Esophagus muscularis mucosa (tissue), 4 donors: ENCODE measurements at regions not wholly inside any gene's neighbourhood (a gene's known extent, or its start where the extent isn't known, plus 50 kb on each side); places are given as distances from the start of the nearest gene placed in this dataset.
A peak's percentile ranks its signal among the peaks of the same experiment; 100 is the strongest.

ENCODE experiments used
- DNase-seq: peaks from one replicate; pipeline ENCODE4 v3.0.0-alpha.2; 2017; ENCODE audit errors: extremely low spot score
- H3K27ac ChIP-seq, 4 donors: fragments of 200-600 bp; sonication (generic); replicated peaks in 1 of 4; 1 replicate in 3 of 4; 2 replicates in 1 of 4; pipeline ENCODE4 v1.5.1; 2016 to 2019; ENCODE audit warnings: mild to moderate bottlenecking in 1 of 4
- H3K27me3 ChIP-seq, 4 donors: fragments of 200-600 bp; sonication (generic); one replicate each; pipeline versions ENCODE4 v1.5.1 to v1.6.0; 2016 to 2019
- H3K36me3 ChIP-seq, 4 donors: fragments of 200-600 bp; sonication (generic); one replicate each; pipeline ENCODE4 v1.5.1; 2016 to 2019
- H3K4me1 ChIP-seq, 4 donors: fragments of 200-600 bp; sonication (generic); one replicate each; pipeline ENCODE4 v1.5.1; 2016 to 2019
- H3K4me3 ChIP-seq, 4 donors: fragments of 200-600 bp; sonication (generic); 1 replicate in 2 of 4; 2 replicates in 2 of 4; pipeline ENCODE4 v1.5.1; 2016 to 2019; ENCODE audit warnings: mild to moderate bottlenecking in 4 of 4, moderate library complexity in 1 of 4
- H3K9me3 ChIP-seq, 4 donors: fragments of 200-600 bp; sonication (generic); 1 replicate in 3 of 4; 2 replicates in 1 of 4; pipeline ENCODE4 v1.5.1; 2016 to 2019
- EP300 ChIP-seq: sonication (generic); formaldehyde crosslinking; IDR thresholded peaks from one replicate; pipeline ENCODE4 v1.6.1; 2017; ENCODE audit warnings: antibody characterized with exemption
- POLR2A ChIP-seq: fragments of 450-650 bp; IDR thresholded peaks from one replicate; pipeline ENCODE4 v1.6.1; 2017; ENCODE audit warnings: antibody characterized with exemption, moderate library complexity, mild to moderate bottlenecking, low read depth
- POLR2AphosphoS5 ChIP-seq, 2 donors: sonication (generic); formaldehyde crosslinking; IDR thresholded peaks; one replicate each; pipeline ENCODE4 v1.6.1; 2017; ENCODE audit warnings: antibody characterized with exemption in 2 of 2
- WGBS: methylation state at CpG from one replicate; pipeline ENCODE4 v1.1.5; 2018; 5-methylcytosine and 5-hydroxymethylcytosine counted together
- intact Hi-C: fragments of 100-400 bp; cut with DNase I; formaldehyde crosslinking; loops from one replicate; pipeline ENCODE4 v1.15.1; 2023
- TF ChIP-seq, protein P1 (sequence below), 3 experiments: fragments of 200-600 bp in 2 of 3; fragments of 450-650 bp in 1 of 3; sonication (generic) in 2 of 3; IDR thresholded peaks; one replicate each; pipeline ENCODE4 v1.5.1; 2017 to 2019; ENCODE audit warnings: antibody characterized with exemption in 3 of 3, mild to moderate bottlenecking in 2 of 3, moderate library complexity in 1 of 3

DNA sequence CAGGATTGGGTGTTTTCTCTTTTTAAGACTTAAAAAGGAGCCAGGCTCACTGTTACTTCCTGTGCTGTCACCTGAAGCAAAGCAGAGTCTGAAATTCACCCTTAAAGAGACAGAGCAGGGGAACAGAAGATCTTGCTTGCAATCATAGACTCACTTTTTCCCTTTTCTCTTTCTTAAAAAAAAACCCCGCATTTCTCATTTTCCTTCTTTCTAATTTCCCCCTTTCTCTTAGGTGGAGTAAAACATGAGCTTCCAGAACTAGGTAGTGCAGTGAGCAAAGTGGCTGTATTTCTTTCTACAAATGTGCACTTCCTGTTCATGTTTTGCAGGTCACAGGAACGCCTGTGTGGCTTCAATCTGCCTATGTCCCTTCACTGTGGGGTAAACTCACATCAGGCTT is 381.2 kb downstream of the LPIN1 start:
- no peak overlapping the region for H3K4me3 ChIP-seq
- peaks cover 0 to 10% (median 0%) of the 10 kb centered on the region in 4 donors for H3K4me1 ChIP-seq
- H3K9me3 ChIP-seq, result peaks cover 0 to 8% (median 5%) of the 10 kb centered on the region in 4 donors
- no peak for DNase-seq
- no peaks in the 10 kb centered on the region for H3K36me3 ChIP-seq
- no peaks in the 10 kb centered on the region for H3K27me3 ChIP-seq
- TF ChIP-seq, protein P1, sequence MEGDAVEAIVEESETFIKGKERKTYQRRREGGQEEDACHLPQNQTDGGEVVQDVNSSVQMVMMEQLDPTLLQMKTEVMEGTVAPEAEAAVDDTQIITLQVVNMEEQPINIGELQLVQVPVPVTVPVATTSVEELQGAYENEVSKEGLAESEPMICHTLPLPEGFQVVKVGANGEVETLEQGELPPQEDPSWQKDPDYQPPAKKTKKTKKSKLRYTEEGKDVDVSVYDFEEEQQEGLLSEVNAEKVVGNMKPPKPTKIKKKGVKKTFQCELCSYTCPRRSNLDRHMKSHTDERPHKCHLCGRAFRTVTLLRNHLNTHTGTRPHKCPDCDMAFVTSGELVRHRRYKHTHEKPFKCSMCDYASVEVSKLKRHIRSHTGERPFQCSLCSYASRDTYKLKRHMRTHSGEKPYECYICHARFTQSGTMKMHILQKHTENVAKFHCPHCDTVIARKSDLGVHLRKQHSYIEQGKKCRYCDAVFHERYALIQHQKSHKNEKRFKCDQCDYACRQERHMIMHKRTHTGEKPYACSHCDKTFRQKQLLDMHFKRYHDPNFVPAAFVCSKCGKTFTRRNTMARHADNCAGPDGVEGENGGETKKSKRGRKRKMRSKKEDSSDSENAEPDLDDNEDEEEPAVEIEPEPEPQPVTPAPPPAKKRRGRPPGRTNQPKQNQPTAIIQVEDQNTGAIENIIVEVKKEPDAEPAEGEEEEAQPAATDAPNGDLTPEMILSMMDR (IDR thresholded peaks at IDR 0.05), result no peak
- TF ChIP-seq POLR2AphosphoS5 (IDR thresholded peaks at IDR 0.05) (no peak), EP300 (no peak), POLR2A (no peak)
- intact Hi-C loops, result no loop called here
- no peak overlapping the region for H3K27ac ChIP-seq
- 79% methylated on average over 2 of the region's 2 CpGs for WGBS

DNA sequence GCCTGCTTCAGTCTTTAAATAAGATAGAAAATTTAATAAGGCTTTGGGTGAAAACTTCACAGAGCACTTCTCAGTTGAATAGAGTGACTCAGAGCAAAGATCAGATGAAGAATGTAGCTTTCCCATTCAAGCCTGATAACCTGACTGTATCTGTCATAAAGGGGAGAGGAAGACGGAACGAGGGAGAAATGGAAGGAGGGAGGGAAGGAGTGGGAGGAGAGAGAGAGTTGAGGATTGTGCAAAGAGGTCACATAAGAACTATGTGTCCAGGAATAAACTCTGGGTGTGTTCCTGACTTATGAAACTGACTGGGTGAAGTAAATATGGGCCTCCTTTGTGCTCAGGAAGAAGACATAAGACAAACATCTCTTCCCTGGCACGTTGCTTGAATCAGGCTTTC is 385.5 kb downstream of the LPIN1 start:
- intact Hi-C loops, result no loop called here
- Histone ChIP-seq H3K4me3 (no peak overlapping the region), H3K9me3 (peaks cover 0 to 5% (median 2%) of the 10 kb centered on the region in 4 donors), H3K36me3 (no peaks in the 10 kb centered on the region), H3K27me3 (no peaks in the 10 kb centered on the region), H3K27ac (no peak overlapping the region), H3K4me1 (peaks cover 0 to 12% (median 0%) of the 10 kb centered on the region in 4 donors)
- no peak for DNase-seq
- 51% methylated on average over 3 of the region's 3 CpGs for WGBS
- TF ChIP-seq POLR2AphosphoS5 (IDR thresholded peaks at IDR 0.05) (peak in 1 of 2 donors; percentile 10), POLR2A (no peak)

DNA sequence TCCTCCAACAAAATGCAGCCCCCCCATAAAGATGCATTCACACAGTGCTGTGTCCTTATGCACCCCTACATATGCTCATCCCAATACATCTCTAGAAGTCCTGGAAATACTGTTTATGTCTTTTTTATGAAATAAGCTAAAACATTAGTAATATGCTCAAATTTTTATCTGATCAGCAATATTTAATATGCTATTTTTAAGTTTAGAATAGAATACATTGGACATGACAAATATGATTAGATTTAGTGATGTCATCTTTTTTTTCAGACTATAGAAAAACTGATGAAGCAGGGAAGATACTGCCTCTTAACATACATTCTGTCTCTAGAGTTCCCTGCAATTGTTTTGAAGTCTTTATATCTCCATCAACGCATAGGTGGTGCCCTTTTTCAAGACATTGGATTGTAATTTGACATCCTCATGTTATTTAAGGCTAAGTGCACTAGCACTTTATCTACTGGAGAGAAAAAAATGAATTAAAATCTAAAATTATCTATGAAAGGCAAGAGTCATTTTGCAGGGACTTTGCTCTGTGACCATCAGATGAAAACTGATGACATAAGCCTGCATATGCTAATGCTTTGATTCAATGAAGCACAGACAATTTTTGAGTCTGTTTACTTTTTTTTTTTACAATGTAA is 395.3 kb downstream of the LPIN1 start:
- no peaks in the 10 kb centered on the region for H3K9me3 ChIP-seq
- DNase-seq, result no peak
- H3K4me1 ChIP-seq, result no peaks in the 10 kb centered on the region
- H3K27ac ChIP-seq, result no peak overlapping the region
- TF ChIP-seq POLR2AphosphoS5 (IDR thresholded peaks at IDR 0.05) (no peak), POLR2A (no peak), EP300 (no peak)
- H3K4me3 ChIP-seq, result no peak overlapping the region
- intact Hi-C loops, result no loop called here
- WGBS, result 50% methylated on average over 1 of the region's 1 CpG
- H3K27me3 ChIP-seq, result no peaks in the 10 kb centered on the region
- H3K36me3 ChIP-seq, result no peaks in the 10 kb centered on the region

DNA sequence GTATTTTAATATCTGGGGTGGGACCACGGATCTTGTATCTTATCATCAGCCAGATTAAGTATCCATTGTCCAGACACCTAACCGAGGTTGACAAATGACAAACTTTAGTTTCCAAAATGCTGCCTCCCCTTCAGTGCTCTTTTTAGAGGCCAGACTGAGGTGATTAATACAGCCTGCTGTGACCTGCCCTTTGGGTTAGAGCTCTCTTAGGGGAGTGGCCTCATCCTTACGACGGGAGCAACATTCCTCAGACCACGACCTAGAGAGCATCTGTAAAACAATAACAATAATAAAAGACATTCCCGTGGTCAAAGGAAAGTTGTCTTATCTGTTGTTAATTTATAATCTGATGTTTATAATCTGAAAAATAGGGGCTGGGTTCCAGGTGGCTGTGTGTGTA is 405.3 kb downstream of the LPIN1 start:
- Histone ChIP-seq H3K4me1 (peaks cover 12 to 17% (median 16%) of the 10 kb centered on the region in 4 donors), H3K4me3 (no peak overlapping the region), H3K9me3 (no peaks in the 10 kb centered on the region), H3K27me3 (no peaks in the 10 kb centered on the region), H3K27ac (no peak overlapping the region), H3K36me3 (no peaks in the 10 kb centered on the region)
- DNase-seq, result no peak
- intact Hi-C loops, result no loop called here
- 80% methylated on average over 6 of the region's 6 CpGs for WGBS
- TF ChIP-seq, protein P1 (IDR thresholded peaks at IDR 0.05), result no peak
- no peak for TF ChIP-seq POLR2AphosphoS5 (IDR thresholded peaks at IDR 0.05)
- no peak for TF ChIP-seq POLR2A
- no peak for TF ChIP-seq EP300

DNA sequence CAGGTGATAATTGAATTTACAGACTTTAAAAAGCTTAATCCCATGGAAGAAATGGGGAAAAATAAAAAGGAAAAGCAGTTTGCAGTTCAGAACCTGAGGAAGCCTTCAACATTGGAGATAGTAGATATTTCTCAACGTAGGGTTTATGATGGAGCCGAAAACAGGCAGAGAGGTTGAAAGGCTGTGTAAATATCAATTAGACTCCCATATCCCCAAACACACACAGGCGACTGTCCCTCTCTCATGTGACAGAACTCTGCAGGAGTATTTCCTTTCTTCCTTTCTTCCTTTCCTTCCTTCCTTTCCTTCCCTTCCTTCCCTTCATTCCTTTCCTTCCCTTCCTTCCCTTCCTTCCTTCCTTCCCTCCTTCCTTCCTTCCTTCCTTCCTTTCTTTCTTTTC is 406.5 kb downstream of the LPIN1 start:
- no peak overlapping the region for H3K27ac ChIP-seq
- no peak for DNase-seq
- WGBS, result 84% methylated on average over 3 of the region's 3 CpGs
- no peaks in the 10 kb centered on the region for H3K36me3 ChIP-seq
- TF ChIP-seq POLR2A, result no peak
- no peak for TF ChIP-seq EP300
- no peak for TF ChIP-seq POLR2AphosphoS5 (IDR thresholded peaks at IDR 0.05)
- TF ChIP-seq, protein P1 (IDR thresholded peaks at IDR 0.05), result no peak
- H3K9me3 ChIP-seq, result no peaks in the 10 kb centered on the region
- H3K27me3 ChIP-seq, result no peaks in the 10 kb centered on the region
- intact Hi-C loops, result no loop called here
- no peak overlapping the region for H3K4me3 ChIP-seq
- H3K4me1 ChIP-seq, result peaks cover 12 to 20% (median 18%) of the 10 kb centered on the region in 4 donors
